NCI-H446 (cell line): ENCODE measurements at regions not wholly inside any gene's neighbourhood (a gene's known extent, or its start where the extent isn't known, plus 50 kb on each side); places are given as distances from the start of the nearest gene placed in this dataset.
"Not testable (repeated sequence)": the region's sequence is repeated elsewhere in the genome, so short reads cannot be mapped to it uniquely, and the experiment has no call there.

ENCODE experiments used
- DNase-seq, 2 experiments: peaks; one replicate each; lab custom pipeline; 2025; lab: John Stamatoyannopoulos, UW

DNA sequence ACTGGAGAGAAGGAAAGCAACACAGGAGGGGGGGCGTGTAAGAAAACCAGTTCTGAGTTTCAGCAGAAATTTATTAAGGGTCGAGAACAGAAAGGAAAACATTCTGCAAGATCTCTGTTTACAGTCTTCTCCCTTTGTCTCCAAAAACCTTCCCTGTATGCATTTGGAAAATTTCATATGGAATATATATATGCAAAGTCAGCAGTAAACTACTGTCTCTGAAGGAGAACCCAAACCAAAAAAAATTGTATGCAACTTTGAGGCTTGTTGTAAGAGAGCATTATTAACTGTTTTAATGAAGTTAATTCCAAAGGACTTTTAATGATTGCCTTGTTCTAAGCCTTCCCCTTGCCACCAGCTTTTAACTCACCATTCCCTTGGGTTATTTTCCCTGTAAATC, 238.2 kb upstream of the GPR149 start:
- DNase-seq, result no peak

DNA sequence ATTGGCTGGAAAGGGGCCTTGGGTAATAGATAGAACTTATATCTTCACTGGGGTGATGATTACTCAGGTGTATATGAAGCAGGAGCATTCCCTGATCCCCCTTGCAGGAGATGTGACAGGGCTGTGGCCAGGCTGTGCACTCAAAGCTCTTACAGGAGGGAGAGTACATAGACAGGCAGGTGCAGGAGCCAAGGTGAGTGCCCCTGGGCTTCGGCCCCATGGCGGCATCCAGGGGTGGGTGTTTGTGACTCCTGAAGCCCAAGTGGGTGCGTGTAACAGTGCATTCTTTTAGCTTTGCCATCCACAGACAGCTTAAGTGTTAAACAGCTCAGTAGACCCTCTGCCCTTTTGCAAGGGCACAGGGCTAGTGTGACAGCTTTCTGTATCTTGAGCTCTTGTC, 236.6 kb upstream of the GPR149 start:
- no peak for DNase-seq

DNA sequence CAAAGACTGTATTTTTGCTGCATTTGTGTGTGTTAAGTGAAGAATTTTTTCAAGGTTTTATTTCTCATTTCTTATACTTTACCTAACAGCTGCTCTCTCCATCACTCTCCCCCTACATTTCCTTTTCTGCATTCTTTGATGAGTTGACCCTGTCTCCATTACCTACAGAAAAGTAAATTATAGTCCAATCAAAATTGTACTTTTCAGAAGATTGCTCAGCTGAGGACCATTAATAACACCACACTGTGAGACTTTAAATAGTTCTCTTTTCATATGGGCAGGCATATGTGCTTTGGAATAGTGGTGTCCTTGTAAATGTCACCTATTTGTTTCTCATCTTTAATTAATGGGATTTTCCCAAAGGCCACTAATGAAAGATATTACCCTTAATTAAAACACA, 234.7 kb upstream of the GPR149 start:
- DNase-seq, result no peak

DNA sequence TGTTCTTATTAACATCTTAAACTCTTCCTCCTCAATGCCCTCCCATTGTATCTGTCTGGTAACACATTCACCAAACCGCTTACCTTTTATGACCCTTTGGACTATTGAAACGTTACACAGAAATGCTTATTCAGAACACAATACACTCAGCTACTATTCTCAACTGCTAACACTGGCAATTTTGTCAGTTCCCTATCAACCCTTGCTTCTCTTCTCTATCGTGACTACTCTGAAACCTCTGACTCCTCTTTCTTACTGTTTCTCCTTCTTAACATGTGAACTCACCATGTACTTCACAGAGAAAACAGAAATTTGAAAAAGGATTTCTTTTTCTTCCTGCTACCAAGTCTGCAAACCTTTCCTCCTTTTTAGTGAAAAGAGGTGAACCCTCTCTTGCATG, 232.9 kb upstream of the GPR149 start:
- no peak for DNase-seq

DNA sequence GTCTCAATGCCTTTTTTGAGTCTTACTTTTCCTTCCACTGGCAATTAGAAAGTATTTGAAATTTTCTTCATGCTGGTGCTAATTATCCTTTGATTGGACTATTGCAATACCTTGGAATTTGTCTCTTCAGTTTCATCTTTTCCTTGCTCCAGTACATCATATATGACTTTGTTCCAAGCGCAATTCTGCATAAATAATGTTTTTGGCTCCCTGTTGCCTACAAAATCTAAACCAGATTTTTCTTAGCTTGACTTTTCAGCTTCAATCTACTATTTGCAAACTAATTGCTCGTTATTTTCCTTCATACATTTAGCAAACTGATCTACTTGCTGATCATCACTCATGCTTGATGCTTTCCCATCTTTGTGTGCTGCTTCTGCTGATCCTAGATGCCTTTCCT, 230.8 kb upstream of the GPR149 start:
- DNase-seq, result no peak

DNA sequence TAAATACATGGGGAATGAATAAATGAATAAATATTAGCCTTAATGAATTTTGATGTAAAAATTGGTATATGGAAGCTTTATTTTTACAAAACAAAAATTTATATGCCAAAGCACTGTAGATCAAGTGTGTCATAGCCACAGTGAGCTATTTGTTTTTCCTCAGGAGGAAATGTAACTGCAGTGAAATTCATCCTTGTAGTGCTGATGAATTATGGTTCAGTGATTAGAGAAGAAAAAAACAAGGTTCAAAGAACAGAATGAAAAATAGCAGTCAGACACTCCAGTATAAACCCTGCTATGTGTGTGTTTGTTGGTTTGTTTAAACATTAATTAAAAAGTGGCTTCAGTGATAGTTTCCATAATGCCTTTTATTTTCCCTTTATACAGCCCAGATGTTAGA, 228.0 kb upstream of the GPR149 start:
- DNase-seq, result no peak

DNA sequence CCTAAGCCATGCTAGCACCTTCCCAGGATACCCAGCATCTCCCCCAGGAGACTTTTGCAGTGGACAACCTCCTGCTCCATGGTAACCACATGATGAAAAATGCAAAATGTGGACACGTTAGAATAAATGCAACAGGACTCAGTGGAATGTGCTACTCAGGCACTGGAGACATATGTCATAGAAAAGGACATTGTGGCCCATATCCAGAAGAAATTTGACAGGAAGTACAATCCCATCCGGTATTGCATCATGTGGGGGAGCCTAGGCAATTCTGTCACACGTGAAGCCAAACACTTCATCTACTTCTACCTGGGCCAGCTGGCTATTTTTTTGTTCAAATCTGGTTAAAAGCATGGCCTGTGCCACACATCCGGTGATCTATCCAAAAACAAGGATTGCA, 227.2 kb upstream of the GPR149 start:
- DNase-seq, result no peak

DNA sequence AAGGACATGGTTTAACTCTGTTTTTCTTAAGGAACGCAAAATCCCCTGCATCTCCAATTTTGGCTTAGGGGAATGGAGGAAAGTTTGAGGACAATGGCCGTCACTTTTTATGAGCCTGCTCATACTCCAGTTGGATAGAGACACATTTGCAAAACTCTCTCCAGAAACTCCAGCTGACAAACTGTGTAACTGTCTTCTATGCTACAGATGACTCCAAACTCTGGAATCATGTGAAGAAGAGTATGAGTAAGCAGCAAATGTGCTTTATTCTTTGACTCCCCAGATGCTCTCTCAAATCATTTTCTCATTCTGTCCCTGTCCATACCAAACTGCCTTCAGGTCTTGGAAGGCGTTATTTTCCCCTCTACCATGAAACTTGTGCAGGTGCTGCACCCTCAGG, 226.5 kb upstream of the GPR149 start:
- no peak for DNase-seq

DNA sequence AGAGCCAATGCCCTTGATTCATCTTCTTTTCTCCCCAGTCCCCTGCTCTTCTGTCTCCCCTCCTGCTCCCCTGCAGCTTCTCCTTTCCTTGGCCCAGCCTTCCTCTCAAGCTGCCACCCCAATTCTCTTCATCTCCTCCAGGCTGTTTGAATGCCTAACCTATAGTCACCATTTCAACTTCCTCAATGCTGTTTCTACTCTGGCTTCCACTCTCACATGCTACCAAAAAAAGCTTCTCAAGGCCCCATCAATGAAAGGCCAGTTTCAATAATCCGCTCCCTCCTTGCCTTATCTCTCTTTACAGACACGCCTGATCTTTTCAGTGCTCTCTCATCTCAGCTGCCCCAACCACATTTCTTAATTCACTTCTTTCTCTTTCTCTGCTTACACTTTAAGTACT, 212.2 kb upstream of the GPR149 start:
- DNase-seq, result no peak

DNA sequence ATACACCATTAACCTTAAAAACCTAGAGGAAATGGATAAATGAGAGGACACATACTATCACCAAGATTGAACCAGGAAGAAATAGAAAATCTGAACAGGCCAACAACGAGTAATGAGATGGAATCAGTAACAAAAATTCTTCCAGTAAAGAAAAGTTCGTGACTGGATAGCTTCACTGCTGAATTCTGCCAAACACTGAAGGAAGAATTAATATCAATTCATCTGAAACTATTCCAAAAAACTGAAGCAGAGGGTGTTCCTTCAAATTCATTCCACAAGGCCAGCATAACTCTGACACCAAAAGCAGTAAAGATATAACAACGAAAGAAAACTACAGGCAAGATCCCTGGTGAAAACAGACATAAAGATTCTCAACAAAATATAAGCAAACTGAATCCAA, 195.8 kb upstream of the GPR149 start:
- DNase-seq, result no peak

DNA sequence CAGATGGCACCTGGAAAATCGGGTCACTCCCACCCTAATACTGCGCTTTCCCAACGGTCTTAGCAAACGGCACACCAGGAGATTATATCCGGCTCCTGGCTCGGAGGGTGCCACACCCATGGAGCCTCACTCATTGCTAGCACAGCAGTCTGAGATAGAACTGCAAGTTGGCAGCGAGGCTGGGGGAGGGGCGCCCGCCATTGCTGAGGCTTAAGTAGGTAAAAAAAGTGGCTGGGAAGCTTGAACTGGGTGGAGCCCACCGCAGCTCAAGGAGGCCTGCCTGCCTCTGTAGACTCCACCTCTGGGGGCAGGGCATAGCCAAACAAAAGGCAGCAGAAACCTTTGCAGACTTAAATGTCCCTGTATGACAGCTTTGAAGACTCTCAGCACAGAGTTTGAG, 189.6 kb upstream of the GPR149 start:
- DNase-seq, result not testable (repeated sequence)

DNA sequence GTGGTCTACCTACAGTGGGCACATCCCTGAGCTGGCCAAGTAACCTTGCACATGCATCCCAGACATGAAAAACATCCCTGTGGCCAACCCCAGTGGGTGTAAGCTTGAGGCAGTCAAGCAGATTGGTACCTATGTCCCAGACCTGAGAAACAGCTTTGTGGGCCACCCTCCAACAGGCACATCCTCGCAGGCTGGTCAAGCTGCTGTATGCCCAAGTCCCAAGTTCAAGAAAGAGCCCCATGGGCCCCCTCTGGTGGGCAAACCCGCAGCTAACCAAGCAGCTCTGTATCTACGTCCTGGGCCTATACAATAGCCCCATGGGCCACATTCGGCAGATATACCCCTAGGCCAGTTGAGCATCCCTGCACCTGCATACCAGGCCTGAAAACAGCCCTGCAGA, 186.3 kb upstream of the GPR149 start:
- DNase-seq, result no peak

DNA sequence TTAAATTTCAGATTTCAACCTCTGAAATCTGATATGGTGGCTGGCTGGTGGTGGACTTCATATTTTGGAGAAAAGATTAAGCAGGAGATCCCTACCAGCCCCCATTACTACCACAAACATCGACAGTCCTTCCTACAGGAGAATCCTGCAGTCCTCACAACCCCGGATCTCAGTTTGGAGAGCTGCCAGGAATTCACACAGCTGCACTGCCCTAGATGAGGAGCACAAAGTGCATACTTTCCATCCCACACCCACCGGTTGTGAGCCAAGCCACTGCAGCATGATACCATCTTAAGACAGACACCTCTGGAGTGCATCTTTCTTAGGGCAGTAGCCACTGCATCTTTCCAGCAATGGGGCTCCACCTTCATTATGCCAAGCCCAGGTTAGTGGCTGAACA, 185.5 kb upstream of the GPR149 start:
- DNase-seq, result no peak

DNA sequence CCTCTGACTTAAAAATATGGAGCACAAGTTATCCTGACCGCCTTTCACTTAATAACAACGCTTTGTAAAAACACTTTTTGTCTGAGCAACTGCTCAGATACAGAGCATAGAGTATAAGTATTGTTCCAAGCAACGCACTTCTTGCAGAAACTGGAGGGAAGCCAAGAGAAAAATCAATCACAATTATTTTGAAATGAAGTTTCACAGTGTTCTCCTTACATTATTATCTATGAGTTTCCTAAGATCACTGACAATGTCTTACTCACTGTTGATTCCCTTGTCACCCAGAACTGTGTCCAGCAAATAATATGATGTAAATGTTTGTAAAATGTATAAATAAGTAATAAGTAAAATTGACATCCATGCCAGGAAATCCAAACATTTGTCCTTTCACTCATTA, 184.6 kb upstream of the GPR149 start:
- DNase-seq, result no peak

DNA sequence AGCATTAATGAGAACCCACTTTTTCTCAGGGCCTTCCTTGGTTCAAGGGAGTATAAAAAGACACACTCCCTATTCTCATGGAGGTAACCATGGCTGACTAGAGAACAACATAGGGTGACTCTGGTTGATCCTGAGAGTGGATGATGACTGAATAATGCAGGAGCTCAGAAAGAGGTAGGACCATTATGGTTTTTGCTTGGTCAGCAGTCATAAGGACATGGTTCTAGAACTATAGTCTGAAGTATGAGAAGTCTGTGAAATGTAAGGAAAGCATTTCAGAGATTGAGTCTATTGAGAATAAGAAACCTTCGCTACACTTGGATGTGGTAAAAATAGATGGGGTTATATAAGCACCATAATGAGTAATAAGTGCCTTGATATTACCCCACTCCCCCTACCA, 184.1 kb upstream of the GPR149 start:
- DNase-seq, result no peak

DNA sequence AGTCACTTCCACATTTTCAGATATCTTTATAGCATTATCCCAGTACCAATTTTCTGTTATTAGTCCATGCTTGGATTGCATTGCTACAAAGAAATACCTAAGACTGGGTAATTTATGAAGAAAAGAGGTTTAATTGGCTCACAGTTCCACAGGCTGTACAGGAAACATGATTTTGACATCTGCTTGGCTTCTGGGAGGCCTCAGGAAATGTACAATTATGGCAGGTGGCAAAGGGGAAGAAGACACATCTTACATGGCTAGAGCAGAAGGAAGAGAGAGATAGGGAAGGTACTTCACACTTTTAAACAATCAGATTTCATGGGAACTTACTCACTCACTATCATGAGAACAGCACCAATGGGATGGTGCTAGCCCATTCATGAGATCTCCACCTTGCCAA, 172.3 kb upstream of the GPR149 start:
- DNase-seq, result no peak

DNA sequence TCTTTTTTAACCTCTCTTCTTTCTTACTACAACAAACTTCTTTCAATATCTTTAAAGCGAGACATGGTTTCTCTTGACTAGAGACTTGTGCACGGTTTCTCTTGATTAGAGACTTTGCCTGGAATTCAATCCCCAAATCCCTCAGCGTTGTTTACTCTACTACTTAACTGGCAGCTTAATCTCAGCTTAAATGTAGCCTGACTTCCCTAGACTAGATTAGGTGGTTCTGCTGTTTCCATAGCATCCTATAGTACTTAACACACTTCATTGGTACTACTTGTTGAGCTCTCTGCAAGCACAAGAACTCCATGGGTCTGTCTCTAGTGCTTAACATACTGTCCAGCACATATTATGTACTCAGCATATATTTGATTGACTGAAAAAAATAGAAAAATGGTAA, 168.2 kb upstream of the GPR149 start:
- DNase-seq, result no peak

DNA sequence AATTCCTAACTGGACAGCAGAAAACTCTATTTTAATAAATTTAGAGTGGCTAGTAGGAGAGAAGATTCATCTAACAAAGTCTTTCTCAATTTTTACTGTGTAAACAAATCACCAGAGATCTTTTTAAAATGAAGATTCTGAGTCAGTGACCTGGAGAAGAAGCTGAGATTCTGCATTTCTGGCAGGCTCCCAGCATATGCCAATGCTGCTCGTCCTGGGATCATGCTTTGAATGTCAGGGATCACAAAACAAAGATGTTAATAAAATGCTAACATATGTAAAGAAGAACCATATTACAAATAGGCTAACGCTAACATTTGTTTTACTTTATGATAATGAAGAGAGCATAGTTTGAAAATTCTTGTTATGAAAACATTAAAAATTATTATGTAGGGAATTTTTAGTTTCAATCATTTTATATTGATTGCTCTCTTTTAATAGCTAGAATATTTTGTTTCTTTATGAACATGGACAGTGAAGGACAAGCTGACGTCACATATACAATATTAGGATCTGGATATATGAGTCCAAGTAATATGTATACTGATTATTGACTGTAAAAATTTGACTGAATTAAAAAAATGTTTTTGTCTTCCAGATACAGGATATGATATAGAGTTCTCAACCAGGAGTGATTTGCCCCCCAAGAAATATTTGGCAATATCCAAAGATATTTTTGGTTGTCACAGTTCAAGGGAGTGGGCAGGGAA, 160.8 kb upstream of the GPR149 start:
- DNase-seq, result no peak

DNA sequence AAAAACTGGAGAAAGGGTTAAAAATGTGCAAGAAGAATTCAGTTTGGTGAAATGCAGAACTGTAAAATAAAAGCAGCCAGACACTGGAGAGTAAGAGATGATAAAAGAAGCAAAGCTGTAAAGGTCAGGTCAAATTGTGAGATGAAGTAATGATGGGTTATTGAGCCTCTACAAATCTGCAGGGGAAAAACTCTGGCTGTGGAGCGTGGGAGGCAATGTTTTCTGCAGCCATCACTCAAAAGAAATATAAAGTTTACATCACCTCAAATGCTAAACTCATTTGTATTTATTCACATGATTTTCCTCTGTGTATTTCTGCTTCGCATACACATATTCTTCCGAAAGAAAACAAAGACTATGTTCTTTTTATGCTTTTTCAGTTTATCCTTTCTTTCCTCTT, 158.8 kb upstream of the GPR149 start:
- DNase-seq, result no peak

DNA sequence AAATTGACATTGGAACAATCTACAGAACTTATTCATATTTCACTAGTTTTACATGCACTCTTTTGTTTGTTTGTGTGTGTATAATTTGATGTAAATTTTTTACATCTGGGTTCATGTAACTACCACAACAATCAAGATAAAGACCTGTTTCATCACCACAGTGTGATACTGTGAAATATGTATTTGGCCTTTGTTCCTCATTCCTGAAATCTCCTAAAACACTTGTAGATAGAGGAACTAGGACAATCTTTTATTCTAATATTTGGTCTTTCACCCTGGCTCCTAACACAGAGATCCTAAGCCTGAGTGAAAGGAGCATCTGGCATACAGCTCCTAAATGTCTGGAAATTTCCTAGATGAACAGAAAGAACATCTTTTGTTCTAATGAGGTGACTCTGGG, 155.0 kb upstream of the GPR149 start:
- no peak for DNase-seq

DNA sequence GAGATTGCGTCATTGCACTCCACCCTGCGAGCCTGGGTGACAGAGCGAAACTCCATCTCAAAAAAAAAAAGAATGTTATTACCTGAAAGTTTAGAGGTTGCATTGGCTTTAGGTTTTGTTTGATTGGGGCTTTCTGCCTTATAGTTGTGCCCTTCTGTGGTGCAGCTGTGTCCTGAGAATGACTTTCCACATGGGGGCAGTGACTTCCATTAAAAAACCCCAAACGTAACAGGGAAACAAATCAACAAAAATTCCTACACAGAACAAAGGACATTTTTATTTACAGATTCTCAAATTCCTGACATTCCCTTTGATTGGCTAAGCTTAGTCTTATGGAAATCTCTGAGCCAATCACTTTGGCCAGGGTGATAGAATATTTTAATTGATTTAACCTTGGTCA, 154.1 kb upstream of the GPR149 start:
- DNase-seq, result no peak

DNA sequence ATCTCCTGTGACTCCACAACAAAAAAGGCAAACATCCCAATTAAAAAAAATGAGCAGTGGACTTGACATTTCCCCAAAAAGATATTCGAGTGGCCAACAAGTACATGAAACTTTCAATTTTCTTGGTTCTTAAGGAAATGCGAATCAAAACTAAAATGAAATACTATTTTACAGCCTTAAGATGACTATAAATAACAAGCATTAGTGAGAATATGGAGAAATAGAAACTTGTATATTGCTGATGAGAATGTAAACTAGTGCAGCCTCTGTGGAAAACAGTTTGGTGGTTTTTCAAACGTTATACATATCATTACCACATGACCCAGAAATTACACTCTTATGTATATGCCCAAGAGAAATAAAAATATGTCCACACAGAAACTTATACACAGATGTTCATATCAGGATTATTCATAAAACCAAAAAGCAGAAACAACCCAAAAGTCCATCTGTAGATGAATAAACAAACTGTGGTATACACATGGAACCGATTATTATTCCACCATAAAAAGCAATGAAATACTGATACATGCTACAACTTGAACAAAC, 153.2 kb upstream of the GPR149 start:
- DNase-seq, result no peak

DNA sequence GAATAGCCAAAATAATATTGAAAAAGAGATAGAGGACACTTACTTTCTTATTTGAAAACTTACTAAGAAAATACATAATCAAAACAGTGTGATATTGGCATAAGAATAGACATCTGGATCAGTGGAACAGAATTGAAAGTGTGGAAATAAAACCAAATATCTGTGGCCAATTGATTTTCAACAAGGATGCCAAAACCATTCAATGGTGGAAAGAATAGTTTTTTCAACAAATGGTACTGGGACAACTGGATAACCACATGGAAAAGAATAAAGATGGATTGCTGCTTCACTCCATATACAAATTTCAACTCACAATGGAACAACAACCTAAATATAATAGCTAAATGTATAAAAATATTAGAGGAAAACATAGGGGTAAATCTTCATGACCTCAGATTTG, 152.5 kb upstream of the GPR149 start:
- no peak for DNase-seq

DNA sequence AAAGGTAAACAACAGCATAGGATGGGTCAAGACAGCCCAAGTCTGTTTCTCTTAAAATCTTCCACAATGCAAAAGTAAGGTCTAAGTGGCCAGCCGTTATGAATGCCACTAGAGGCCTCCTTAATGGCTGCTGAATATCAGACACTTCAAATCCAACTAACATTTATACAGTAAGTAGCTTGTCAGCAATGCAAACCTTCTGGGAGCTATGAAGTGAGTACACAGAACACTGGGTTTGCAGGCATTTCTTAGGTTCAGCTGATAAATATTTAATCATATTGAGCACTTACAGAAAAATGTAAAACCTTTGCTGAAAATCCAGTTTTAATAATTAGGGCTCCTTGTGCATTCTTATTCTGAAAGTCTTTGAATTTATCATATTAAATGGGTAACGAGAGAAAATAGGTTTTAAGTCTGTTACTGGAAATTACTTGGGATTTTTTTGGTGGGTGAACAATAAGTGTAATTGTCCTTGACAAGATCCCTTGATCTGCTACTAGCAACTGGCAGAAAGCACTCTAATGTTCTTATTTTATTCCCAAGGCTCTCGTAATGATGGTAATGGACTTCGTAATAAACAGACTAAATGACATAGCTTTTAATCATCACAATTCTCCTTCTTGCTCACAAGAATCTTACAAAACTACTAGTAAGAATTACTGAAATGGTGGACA, 141.7 kb upstream of the GPR149 start:
- no peak for DNase-seq
